Fibroblast of villous mesenchyme (primary cell): ENCODE measurements at regions not wholly inside any gene's neighbourhood (a gene's known extent, or its start where the extent isn't known, plus 50 kb on each side); places are given as distances from the start of the nearest gene placed in this dataset.

Experiments
- DNase-seq: peaks from one replicate; pipeline ENCODE4 v3.0.0-alpha.2; 2010; ENCODE audit warnings: low read depth
- H3K4me3 ChIP-seq: 2 replicates; pipeline ENCODE4 v1.5.1; 2011; ENCODE audit warnings: low read depth, mild to moderate bottlenecking, low read length
- TF ChIP-seq, protein P1 (sequence below): IDR thresholded peaks from 2 replicates; pipeline ENCODE4 v1.5.1; 2012; ENCODE audit warnings: low read depth, mild to moderate bottlenecking, low read length; ENCODE audit not compliant: insufficient read depth

DNA sequence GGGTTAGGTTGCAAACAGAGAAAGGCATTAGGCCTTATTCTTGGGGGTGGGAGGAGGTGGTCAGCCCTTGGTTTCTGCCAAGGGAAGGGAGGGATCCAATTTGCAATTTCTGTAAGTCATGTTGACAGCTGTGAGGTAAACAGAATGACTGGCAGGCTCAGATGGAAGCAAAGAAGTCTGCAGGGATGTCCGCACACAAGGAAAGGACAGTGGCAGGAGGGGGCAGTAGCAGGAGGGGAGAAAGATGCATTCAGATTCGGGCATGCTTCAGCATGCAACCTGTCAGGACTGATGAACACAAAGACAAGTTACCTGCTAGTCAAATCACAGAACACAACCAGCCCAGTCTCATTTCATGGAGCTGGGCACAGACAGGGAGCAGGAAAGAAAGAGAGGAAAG lies 217.9 kb upstream of the FOXA2 start:
- no peak for DNase-seq
- TF ChIP-seq, protein P1, sequence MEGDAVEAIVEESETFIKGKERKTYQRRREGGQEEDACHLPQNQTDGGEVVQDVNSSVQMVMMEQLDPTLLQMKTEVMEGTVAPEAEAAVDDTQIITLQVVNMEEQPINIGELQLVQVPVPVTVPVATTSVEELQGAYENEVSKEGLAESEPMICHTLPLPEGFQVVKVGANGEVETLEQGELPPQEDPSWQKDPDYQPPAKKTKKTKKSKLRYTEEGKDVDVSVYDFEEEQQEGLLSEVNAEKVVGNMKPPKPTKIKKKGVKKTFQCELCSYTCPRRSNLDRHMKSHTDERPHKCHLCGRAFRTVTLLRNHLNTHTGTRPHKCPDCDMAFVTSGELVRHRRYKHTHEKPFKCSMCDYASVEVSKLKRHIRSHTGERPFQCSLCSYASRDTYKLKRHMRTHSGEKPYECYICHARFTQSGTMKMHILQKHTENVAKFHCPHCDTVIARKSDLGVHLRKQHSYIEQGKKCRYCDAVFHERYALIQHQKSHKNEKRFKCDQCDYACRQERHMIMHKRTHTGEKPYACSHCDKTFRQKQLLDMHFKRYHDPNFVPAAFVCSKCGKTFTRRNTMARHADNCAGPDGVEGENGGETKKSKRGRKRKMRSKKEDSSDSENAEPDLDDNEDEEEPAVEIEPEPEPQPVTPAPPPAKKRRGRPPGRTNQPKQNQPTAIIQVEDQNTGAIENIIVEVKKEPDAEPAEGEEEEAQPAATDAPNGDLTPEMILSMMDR, result no peak

DNA sequence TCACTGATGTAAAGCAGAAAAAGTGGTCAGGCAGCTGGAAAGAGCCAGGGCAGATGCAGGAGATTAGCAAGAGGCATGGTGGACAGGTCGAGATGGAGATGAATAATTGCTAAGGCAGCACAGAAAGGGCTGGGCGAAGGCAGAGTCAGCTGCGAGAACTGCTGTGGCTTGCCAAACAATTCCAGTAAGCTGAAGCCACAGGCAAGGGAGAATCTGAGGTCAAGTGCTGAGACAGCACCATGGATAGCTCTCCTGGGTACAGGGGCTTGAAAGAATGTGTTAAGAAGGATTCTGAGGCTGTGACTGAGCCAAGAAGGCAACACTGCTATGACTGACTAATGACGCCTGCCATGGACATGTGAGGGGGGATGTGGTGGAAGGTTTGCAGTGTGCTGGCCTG lies 220.8 kb upstream of the FOXA2 start:
- TF ChIP-seq, protein P1, result no peak
- no peak overlapping the region for H3K4me3 ChIP-seq
- peak; percentile 92 for DNase-seq

More for the DNA sequence above, 217.9 kb upstream of the FOXA2 start:
- no peak overlapping the region for H3K4me3 ChIP-seq

DNA sequence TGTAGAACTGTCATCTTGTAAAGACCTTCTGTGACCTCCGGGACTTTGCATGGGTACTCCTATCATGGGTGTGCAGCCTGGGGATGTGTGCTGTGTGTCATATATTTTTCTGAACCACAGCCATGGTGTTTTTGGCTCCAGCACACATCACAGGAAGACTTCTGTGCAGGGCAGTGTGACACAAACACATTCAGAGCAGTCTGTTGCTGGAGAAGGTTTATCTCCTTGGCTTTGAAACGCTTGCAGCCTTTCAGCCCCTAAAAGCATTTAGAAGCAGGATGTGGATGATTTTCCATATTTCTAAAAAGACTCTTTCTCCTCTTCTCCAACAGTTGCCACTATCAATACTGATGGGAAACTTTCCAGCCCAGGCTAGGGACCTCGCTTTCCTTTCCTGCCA lies 221.6 kb upstream of the FOXA2 start:
- H3K4me3 ChIP-seq, result no peak overlapping the region
- DNase-seq, result no peak
- TF ChIP-seq, protein P1, result no peak

DNA sequence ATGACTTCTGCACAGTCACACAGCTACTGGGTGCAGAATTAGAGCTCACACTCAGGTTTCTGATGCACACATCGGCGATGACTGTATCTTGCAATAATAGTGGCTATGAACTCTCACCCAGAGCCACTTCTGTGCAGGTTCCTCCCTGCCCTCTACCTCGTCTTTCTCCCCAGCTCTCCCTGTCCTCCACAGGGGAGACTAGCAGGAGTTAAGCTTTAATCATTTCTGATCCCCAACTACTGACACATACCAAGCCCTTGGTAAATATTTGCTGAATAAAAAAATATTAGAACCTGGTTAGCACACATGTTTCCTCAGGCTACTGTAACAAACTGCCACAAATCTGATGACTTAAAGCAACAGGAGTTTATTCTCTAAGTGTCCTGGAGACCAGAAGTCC lies 222.7 kb upstream of the FOXA2 start:
- DNase-seq, result no peak
- H3K4me3 ChIP-seq, result no peak overlapping the region
- TF ChIP-seq, protein P1, result no peak

DNA sequence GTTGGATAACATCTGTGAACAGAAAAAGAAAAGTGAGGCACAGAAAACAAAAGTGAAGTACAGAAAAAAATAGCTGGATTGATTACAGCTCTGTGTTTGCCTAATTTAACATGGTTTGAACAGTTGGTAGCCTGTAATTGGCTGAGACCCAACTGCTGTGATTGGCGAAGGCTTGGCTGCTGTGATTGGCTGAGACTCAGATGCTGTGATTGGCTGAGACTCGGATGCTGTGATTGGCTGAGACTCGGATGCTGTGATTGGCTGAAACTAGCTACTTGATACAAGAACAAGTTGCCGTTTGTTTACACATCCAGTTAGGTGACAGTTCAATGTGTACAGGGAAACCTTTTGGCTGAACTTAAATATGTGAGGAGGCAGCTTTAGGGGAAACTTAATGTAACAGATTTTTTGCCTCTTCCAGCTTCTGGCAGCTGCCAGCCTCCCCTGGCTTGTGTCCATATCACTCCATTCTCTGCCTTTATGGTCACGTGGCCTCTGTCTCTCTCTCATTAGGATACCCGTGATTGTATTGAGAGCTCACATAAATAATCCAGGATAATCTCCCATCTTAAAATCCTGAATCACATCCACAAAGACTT lies 223.4 kb upstream of the FOXA2 start:
- H3K4me3 ChIP-seq, result no peak overlapping the region
- DNase-seq, result no peak
- TF ChIP-seq, protein P1, result no peak

DNA sequence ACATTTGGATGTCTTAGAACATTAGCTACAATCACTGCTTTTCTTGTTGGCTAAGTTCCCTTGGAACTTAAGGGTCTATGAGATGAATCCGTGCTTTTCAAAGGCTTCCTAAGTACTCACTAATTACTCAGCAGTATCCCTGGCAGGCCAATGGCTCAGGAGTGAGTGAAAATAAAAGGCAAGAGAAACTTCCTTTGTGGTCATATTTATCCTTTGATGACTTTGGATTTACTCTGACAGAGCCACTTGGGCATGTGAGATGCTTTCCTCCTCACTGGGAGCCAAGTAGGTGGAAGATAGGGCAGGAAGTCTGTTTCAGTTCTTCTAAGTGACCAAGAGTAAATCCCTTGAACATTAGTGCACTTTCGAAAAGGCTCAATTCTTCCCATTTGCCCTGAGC lies 224.3 kb upstream of the FOXA2 start:
- DNase-seq, result no peak
- H3K4me3 ChIP-seq, result no peak overlapping the region
- TF ChIP-seq, protein P1, result no peak

DNA sequence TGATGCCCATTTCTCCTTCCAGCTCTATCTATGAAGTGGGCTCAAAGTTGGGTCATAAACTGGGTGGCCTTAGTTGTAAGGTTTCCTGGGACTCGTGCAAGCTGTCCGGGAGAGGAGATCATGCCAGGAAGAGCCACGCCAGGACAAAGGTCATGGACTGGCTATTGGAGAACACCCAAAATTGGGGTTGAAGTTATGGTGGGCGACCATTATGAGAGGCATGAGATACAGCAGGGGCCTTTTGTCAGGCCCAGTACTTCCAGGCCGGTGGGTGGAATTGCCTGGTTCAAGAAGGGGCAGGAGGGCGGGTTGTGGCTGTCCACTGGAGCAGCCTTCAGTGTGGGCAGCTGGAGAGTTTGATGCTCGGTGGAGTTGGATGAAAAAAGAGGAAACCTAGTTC lies 225.1 kb upstream of the SSTR4 start:
- no peak for DNase-seq
- TF ChIP-seq, protein P1, result no peak
- H3K4me3 ChIP-seq, result no peak overlapping the region
